AG09309 (cell line): ENCODE measurements at regions not wholly inside any gene's neighbourhood (a gene's known extent, or its start where the extent isn't known, plus 50 kb on each side); places are given as distances from the start of the nearest gene placed in this dataset.

ENCODE experiments used
- DNase-seq: peaks from one replicate; pipeline ENCODE4 v3.0.0-alpha.2; 2010; ENCODE audit warnings: low read depth
- H3K4me3 ChIP-seq: 2 replicates; pipeline ENCODE4 v1.5.1; 2011; ENCODE audit warnings: mild to moderate bottlenecking, low read depth, low read length, moderate library complexity; ENCODE audit not compliant: control insufficient read depth
- TF ChIP-seq, protein P1 (sequence below): IDR thresholded peaks from 2 replicates; pipeline ENCODE4 v1.5.1; 2011; ENCODE audit warnings: mild to moderate bottlenecking, low read depth, low read length, inconsistent platforms; ENCODE audit not compliant: insufficient read depth, control insufficient read depth; ENCODE audit errors: missing control alignments

- TF ChIP-seq, protein P1, sequence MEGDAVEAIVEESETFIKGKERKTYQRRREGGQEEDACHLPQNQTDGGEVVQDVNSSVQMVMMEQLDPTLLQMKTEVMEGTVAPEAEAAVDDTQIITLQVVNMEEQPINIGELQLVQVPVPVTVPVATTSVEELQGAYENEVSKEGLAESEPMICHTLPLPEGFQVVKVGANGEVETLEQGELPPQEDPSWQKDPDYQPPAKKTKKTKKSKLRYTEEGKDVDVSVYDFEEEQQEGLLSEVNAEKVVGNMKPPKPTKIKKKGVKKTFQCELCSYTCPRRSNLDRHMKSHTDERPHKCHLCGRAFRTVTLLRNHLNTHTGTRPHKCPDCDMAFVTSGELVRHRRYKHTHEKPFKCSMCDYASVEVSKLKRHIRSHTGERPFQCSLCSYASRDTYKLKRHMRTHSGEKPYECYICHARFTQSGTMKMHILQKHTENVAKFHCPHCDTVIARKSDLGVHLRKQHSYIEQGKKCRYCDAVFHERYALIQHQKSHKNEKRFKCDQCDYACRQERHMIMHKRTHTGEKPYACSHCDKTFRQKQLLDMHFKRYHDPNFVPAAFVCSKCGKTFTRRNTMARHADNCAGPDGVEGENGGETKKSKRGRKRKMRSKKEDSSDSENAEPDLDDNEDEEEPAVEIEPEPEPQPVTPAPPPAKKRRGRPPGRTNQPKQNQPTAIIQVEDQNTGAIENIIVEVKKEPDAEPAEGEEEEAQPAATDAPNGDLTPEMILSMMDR = no peak
- DNase-seq = no peak
- H3K4me3 ChIP-seq = no peak overlapping the region
These were observed 313.3 kb downstream of the FOXL1 start for GRCh38 chr16:86891631-86892030.

- H3K4me3 ChIP-seq = no peak overlapping the region
- TF ChIP-seq, protein P1 = no peak
- DNase-seq = no peak
These were observed 314.2 kb downstream of the FOXL1 start for GRCh38 chr16:86892509-86892908.

DNA sequence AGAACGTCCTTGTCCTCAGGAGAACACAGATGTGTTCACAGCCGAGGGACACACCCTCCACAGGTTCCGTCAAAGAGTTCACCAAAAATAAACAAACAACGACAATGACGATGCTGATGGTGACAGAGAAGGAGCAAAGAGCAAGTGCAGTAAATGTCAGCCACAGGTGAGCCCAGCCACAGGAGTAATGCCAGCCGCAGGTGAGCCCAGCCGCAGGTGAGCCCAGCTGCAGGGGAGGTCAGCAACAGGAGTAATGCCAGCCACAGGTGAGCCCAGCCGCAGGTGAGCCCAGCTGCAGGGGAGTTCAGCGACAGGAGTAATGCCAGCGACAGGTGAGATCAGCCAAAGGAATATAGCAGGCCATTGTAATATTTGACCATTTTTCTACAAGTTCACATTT is 315.2 kb downstream of the FOXL1 start:
- no peak overlapping the region for H3K4me3 ChIP-seq
- TF ChIP-seq, protein P1 = no peak
- no peak for DNase-seq

DNA sequence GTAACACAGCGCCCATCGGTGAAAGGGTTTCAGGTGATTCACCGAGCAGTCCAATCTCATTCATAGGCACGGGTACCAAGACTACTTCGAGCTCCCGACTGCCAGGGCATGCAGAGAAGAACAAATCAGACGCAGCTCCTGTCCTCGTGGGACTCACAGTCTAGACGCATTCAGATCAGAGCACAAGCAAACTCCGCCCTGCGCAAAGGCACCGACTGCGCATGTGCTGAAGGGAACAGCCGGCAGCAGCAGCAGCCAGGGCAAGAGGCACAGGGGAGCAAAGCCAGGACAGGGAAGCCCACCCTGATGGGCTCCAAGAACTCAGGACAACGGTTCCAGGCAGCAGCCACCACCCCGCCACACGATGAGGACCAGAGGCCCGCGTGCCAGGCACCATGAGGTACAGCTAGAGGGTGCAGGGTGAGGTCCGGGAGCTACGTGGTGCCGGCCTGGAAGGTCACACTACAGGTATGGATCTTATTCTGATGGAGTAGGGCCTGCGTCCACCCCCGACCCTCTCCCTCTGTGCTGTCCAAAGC is 315.7 kb downstream of the FOXL1 start:
- TF ChIP-seq, protein P1 = no peak
- no peak for DNase-seq
- H3K4me3 ChIP-seq = no peak overlapping the region

- H3K4me3 ChIP-seq = no peak overlapping the region
- DNase-seq = no peak
- TF ChIP-seq, protein P1 = no peak
These were observed 316.6 kb downstream of the FOXL1 start for GRCh38 chr16:86894925-86895324.

- TF ChIP-seq, protein P1 = no peak
- H3K4me3 ChIP-seq = no peak overlapping the region
- no peak for DNase-seq
These were observed 317.3 kb downstream of the FOXL1 start for GRCh38 chr16:86895606-86896005.

DNA sequence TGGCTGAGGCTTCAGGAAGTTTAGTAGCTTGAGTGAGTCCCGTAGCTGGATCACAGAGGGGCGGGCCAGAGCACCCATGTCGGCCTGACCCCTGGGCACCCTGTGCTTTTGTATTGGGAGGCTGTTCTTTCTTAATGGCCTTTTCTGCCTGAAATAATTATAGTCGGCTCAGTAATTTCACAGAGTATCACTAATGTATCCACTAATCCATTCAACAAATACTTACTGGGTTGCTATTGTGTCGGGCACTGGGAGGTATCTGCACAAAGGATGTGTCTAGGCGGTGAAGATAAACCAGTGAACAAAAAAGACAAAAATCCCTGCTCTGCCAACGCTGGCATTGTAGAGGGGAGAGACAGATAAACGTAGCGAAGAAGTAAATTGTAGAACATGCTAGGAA is 318.6 kb downstream of the FOXL1 start:
- H3K4me3 ChIP-seq = no peak overlapping the region
- DNase-seq = no peak
- TF ChIP-seq, protein P1 = no peak
